AG04450 (cell line): ENCODE measurements at regions not wholly inside any gene's neighbourhood (a gene's known extent, or its start where the extent isn't known, plus 50 kb on each side); places are given as distances from the start of the nearest gene placed in this dataset.

Experiments used
- CTCF ChIA-PET: fragments of 300-600, 350-600 bp; formaldehyde crosslinking; extraction: SDS; loops from one replicate; lab custom pipeline; 2022; ENCODE audit warnings: antibody characterized with exemption, inconsistent platforms; lab: Charles Lee
- POLR2A ChIA-PET: fragments of 350-600 bp; formaldehyde crosslinking; extraction: SDS; loops from one replicate; lab custom pipeline; 2021; ENCODE audit warnings: antibody characterized with exemption, inconsistent platforms; lab: Yijun Ruan, JAX
- DNase-seq: peaks from one replicate; pipeline ENCODE4 v3.0.0-alpha.2; 2011; ENCODE audit warnings: low read depth, low spot score
- H3K27ac ChIP-seq: one replicate; pipeline ENCODE4 v1.5.1; 2012; ENCODE audit warnings: low read depth, low read length, control low read depth
- H3K27me3 ChIP-seq: one replicate; pipeline ENCODE4 v1.6.0; 2012; ENCODE audit warnings: low read length; ENCODE audit not compliant: control insufficient read depth, insufficient read depth
- H3K4me3 ChIP-seq: 2 replicates; pipeline ENCODE4 v1.5.1; 2011; ENCODE audit warnings: mild to moderate bottlenecking, low read depth, low read length, control low read depth
- H3K9me3 ChIP-seq: 2 replicates; pipeline ENCODE4 v1.5.1; 2012; ENCODE audit warnings: low read length; ENCODE audit not compliant: control insufficient read depth, insufficient read depth
- CTCF ChIP-seq: IDR thresholded peaks from 2 replicates; pipeline ENCODE4 v1.5.1; 2011; ENCODE audit warnings: low read depth, low read length, control low read depth, inconsistent platforms

DNA sequence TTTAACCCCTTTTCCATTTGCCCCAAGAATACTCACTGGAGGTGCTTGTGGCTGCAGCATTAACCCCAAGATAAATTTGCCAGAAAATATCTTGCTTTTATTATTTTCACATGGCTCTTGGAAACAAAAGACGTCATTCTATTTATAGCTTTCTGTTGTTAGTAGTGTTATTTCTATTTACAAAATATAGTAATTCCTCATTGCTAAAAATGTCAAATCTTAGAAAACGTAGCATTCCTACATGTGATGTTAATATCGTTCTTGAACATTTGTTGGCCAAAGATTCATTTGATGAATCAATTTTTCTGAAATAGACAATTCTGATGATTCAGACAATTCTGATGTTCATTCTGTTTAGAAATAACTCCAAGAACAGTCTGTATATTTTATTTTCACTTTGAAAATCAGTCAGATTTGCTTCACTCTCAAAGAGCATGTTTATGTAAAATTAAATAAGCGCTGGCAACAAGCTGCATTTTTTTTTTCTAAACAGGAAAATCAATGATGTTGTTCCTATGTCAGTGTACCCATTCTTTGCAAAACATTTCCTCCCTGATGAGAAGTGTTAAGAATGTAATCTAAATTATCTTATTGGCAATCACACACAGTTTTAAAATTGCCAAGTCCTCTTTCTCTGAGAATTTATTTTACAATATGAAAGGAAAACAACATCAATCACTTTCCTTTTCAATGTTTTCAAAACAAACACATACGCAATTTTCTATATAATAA, 334.0 kb downstream of the KCTD12 start:
- no peak for TF ChIP-seq CTCF
- ChIA-PET POLR2A (no interaction called here), CTCF (no interaction called here)
- H3K4me3 ChIP-seq = no peak overlapping the region
- no peak for DNase-seq
- no peak overlapping the region for H3K27ac ChIP-seq
- no peaks in the 10 kb centered on the region for H3K9me3 ChIP-seq
- H3K27me3 ChIP-seq = no peaks in the 10 kb centered on the region

DNA sequence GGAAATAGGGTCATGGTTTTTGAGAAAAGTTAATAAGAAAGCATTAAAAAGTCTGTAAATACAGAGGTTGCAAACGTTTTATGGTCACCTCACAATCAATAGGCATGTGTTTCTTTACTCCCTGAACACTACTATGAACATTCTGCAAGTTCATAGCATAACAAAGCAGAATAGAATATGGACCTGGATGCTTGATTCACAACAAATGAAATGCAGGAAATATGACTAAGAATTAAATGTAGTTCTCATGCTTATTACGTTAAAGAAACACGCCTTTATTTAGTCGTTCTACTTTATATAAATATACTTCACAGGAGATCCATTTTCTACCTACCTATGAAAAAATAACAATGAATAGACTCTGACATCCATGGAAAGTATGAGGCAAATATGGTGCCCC, 344.0 kb downstream of the KCTD12 start:
- POLR2A ChIA-PET = no interaction called here
- Histone ChIP-seq H3K4me3 (no peak overlapping the region), H3K27me3 (no peaks in the 10 kb centered on the region), H3K27ac (no peak overlapping the region), H3K9me3 (no peaks in the 10 kb centered on the region)
- CTCF ChIA-PET = no interaction called here
- no peak for TF ChIP-seq CTCF
- DNase-seq = no peak

GRCh38 chr13:76538004-76538403, 348.2 kb downstream of the KCTD12 start:
- no peak for TF ChIP-seq CTCF
- DNase-seq = no peak
- H3K27ac ChIP-seq = peak overlapping the region; percentile 3
- no peaks in the 10 kb centered on the region for H3K27me3 ChIP-seq
- ChIA-PET CTCF (no interaction called here), POLR2A (no interaction called here)
- no peak overlapping the region for H3K4me3 ChIP-seq
- H3K9me3 ChIP-seq = no peaks in the 10 kb centered on the region

- Histone ChIP-seq H3K27ac (no peak overlapping the region), H3K27me3 (no peaks in the 10 kb centered on the region), H3K9me3 (no peaks in the 10 kb centered on the region), H3K4me3 (no peak overlapping the region)
- DNase-seq = no peak
- no peak for TF ChIP-seq CTCF
- ChIA-PET CTCF (interaction anchor here (1.2 kb wide), 1 partner anchor 447 kb away, joined by 3 read pairs; no protein-coding TSS in a partner anchor), POLR2A (no interaction called here)
Observed at GRCh38 chr13:76533251-76533650, 353.0 kb downstream of the KCTD12 start.

DNA sequence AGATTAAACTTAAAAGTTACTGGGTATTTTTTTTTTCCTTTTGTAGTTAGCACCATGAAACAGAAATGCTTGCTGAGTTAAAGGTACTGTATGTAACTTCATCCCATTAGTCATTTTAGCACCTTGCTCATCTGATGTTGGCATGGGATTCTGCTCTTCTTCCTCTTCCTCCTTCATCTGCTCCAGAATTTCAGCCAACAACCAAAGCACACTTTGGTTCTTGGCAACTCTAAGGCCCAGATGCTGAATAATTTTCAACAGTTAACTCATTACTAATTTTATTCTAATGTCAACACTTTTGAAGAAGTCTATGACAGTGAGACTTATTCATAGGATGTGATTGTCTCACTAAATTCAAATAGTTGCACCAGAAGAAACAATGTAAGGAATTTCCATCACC, 359.2 kb downstream of the KCTD12 start:
- no peak for TF ChIP-seq CTCF
- Histone ChIP-seq H3K9me3 (no peaks in the 10 kb centered on the region), H3K4me3 (no peak overlapping the region), H3K27me3 (no peaks in the 10 kb centered on the region), H3K27ac (no peak overlapping the region)
- CTCF ChIA-PET = no interaction called here
- POLR2A ChIA-PET = no interaction called here
- DNase-seq = no peak
